RWPE1 (cell line): ENCODE measurements at regions not wholly inside any gene's neighbourhood (a gene's known extent, or its start where the extent isn't known, plus 50 kb on each side); places are given as distances from the start of the nearest gene placed in this dataset.

ENCODE experiments used
- CTCF ChIA-PET: fragments of 350-600 bp; sonication (Branson Sonifier 250); formaldehyde crosslinking; extraction: SDS; loops from one replicate; lab custom pipeline; 2021; lab: Yijun Ruan, JAX
- POLR2A ChIA-PET: fragments of 400-600 bp; formaldehyde crosslinking; extraction: SDS; loops from one replicate; lab custom pipeline; 2020; ENCODE audit warnings: antibody characterized with exemption; ENCODE audit not compliant: low non-redundant PET; lab: Yijun Ruan, JAX
- DNase-seq: peaks from one replicate; pipeline ENCODE4 v3.0.0; 2012; ENCODE audit warnings: low spot score
- H3K27ac ChIP-seq: fragments of 450-650 bp; 2 replicates; pipeline ENCODE4 v1.5.1; 2017
- CTCF ChIP-seq: fragments of 450-650 bp; conservative IDR thresholded peaks from 2 replicates; pipeline ENCODE4 v1.5.1; 2017; ENCODE audit warnings: low read depth, mild to moderate bottlenecking

GRCh38 chr13:50352720-50353480, 337.7 kb downstream of the KCNRG start:
- DNase-seq: no peak
- POLR2A ChIA-PET: no interaction called here
- H3K27ac ChIP-seq: no peak overlapping the region
- CTCF ChIA-PET: interaction anchor here (0.5 to 0.6 kb wide), 2 partner anchors 274 to 453 kb away, joined by 3 read pairs; no protein-coding TSS in a partner anchor
- TF ChIP-seq CTCF: no peak

DNA sequence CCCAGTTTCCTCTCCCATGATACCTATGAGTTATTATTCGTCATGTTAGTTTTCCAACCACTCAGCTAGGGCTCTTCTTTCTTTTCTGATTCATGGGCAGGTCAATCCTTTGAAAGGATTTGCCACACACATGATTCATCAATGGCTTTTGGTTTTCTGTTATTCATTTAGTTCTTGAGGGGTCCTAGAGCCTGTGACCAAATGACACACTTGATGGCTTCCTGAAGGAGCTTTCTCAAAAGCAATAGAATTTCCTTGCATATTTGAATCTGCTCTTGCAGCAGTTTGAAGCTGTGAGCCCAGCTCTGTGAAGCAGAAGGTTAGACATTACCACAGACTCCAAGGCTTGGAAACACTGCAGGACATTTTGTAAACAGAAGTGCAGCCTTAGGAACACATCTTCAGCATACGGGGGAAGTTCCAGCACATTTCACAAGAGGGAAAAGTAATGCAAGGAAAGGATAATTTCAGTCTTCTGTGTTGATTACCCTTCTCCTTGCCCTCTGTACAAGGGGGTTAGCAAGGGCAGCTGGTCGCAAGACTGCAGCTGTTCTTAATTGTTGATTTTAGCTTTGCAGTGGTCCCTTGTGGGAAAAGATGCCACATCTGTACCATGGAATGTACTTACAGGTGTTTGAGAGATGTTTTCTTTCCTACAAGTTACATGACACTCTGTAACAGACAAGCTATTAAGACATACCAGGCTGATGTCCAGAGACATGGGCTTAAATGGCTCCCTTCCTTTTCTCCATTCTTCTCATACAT, 338.6 kb downstream of the KCNRG start:
- ChIA-PET CTCF (no interaction called here), POLR2A (no interaction called here)
- no peak overlapping the region for H3K27ac ChIP-seq
- no peak for TF ChIP-seq CTCF
- peak; percentile 19 for DNase-seq

DNA sequence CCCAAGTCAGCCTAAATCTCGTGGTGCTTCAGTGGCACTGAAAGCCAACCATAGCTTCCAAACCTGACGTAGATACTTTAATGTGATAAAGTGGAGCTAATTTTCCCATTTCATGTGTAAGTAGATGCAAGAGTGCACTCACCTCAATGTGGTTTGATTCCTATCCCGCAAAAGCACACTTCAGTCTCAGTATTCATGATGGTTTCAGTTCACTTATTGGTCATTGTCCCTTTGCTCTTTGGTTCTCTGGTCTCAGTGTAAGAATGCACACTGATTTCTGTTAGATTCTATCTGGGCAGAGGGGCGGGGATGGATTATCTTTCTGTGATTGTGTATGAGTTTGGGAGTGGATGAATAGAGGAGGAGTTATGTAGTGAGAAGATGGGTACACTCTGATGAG, 340.6 kb downstream of the KCNRG start:
- no peak for DNase-seq
- ChIA-PET POLR2A (no interaction called here), CTCF (no interaction called here)
- H3K27ac ChIP-seq: no peak overlapping the region
- TF ChIP-seq CTCF: no peak

DNA sequence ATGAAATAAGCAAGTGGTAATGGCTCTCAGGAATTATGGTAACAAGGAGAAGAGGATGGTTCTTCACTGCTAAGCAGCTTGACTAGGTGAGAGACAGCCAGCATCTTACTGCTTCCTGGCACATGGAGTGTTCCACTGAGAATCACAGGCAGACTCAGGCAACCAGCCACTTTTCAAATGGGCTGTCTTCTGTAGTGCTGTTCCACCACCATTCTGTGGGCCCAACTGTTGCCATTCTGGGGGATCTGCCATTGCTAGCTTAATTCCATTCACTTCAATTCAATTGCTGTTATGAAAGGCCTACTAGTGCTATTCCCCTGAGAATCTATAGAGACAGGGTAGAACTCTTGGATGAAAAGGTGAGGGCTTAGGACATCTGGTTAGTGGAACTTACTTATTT, 341.9 kb downstream of the KCNRG start:
- H3K27ac ChIP-seq: no peak overlapping the region
- ChIA-PET POLR2A (no interaction called here), CTCF (interaction anchor here (0.7 kb wide), 2 partner anchors 32 to 221 kb away, joined by 4 to 6 read pairs; no protein-coding TSS in a partner anchor)
- TF ChIP-seq CTCF: no peak
- no peak for DNase-seq

GRCh38 chr13:50357586-50358118, 342.4 kb downstream of the KCNRG start:
- H3K27ac ChIP-seq: no peak overlapping the region
- CTCF ChIA-PET: interaction anchor here (0.7 kb wide), 2 partner anchors 33 to 220 kb away, joined by 4 to 6 read pairs; no protein-coding TSS in a partner anchor
- DNase-seq: peak; percentile 15
- no peak for TF ChIP-seq CTCF
- POLR2A ChIA-PET: no interaction called here
